GM19467 (cell line): ENCODE measurements at regions not wholly inside any gene's neighbourhood (a gene's known extent, or its start where the extent isn't known, plus 50 kb on each side); places are given as distances from the start of the nearest gene placed in this dataset.

ENCODE experiments used
- ATAC-seq: cut with Tn5 transposase; IDR thresholded peaks from one replicate; pipeline ENCODE4 v1.9.1; 2021; ENCODE audit warnings: mild to moderate bottlenecking, moderate library complexity; ENCODE audit not compliant: unreplicated experiment

DNA sequence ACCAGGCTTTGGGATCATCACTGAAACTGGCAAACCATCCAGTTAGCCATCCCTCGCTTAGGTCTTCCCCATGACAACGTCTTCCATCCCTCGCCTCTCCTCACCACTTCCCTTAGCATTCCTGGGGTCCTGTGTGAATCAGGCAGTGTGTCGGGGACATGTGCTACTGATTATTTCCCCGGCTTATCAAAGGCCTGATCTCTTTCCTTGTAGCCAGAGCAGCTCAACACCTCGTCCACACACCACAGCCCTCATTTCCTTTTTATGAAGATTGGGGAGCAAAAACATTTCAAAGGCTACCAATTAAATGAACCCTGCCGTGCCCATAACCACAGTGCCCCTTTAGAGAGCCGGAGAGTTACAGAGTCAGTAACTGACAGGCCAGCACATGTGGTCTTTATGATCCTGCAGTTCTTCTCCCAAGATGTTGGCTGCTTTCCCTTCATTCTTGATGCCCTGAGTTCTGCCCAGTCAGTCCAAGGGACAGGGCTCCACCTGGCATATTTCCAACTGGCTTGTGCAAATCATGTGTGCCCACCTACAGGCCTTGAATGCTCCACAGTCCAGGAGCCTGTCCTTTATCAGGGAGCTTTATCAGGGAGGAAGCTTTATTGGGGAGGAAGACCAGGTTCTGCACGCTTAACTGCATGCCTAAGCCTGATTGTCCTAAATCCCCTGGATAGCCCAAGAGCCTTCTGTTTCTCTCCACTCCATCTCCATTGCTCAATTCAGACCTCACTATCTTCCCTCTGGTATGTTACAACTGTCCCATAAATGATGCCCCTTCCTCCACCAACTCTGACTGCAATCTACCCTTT, 343.1 kb downstream of the CYRIA start:
- no peak for ATAC-seq

DNA sequence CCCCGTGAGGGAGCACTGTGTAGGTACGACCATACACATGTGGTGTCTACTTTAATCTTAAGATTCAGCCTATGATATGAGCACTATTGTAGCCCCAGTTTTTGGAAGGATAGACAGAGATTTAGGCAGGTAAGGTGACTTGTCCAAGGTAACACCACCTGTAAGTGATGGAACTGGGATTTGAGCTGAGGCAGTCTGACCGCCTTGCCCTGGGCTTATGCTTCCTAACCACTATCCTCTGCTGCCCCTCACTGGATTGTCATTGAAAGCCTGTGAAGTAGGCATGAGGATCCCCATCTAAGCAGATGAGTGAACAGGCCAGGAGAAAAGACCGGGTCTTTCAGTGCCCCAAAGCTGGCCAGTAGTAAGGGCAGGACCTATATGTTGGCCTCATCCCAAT, 343.8 kb downstream of the CYRIA start:
- no peak for ATAC-seq

DNA sequence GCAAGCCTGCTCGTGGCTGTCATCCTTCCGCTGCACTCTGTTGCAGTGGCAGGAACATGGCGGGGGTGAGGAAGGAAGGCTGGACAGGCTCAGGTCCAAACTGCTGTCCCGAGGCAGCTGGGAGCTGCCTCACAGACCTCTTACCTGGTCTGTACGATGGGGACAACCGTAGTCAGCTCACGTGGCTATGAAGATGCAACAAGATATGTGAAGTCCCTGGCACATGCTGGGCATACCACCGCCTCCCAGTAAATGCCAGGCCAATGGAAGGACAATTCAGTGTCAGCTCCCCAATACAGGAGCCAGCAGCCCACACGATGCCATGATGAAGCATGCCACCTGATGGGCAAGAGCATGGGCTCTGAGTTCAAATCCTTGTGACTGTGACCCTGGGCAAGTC, 344.4 kb downstream of the CYRIA start:
- ATAC-seq: no peak

DNA sequence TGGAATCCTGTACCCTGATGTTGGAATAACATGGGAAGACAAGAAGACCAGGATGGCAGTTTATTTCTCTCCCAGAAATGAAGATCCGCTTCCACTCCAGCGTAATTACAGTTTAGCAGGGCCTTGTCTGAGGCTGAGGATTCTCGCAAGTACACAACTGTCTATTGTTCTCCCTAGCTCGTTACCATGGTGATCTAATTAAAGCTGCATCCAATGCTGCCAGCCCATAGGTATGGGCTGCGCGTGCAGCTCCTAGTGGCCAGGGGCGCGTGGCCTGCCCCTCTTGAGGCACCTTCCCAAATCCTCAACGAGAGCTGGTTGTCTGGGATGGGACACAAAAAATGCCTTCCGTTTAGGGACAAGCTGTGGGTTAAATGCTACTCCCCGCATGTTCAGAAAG, 344.9 kb downstream of the CYRIA start:
- no peak for ATAC-seq

DNA sequence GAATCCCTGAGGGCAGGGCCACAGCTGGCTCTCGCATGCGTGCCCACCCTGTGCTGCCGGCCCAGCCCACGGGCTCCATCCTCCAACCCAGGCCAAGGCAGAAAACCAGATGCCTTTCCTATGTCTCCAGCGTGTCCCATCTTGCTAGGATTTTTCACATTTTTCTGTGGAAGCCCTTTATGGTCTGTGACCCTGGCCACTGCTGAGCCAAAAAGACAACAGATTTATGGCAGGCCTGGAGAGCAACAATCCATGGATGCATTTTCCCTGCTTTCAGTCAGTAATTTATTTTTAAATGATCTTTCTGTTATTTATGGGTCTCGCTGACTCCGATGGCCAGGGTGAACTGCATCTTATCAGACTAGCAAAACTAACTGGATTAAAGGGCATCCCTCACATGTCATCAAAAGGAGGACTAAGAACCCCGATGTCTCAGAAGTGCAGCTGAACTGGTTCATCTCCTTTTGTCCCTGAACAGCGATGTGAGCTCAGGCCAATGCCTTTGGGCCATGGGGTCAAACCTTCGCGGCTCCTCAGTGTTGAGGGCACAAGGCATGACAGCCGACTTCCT, 346.0 kb downstream of the CYRIA start:
- no peak for ATAC-seq

DNA sequence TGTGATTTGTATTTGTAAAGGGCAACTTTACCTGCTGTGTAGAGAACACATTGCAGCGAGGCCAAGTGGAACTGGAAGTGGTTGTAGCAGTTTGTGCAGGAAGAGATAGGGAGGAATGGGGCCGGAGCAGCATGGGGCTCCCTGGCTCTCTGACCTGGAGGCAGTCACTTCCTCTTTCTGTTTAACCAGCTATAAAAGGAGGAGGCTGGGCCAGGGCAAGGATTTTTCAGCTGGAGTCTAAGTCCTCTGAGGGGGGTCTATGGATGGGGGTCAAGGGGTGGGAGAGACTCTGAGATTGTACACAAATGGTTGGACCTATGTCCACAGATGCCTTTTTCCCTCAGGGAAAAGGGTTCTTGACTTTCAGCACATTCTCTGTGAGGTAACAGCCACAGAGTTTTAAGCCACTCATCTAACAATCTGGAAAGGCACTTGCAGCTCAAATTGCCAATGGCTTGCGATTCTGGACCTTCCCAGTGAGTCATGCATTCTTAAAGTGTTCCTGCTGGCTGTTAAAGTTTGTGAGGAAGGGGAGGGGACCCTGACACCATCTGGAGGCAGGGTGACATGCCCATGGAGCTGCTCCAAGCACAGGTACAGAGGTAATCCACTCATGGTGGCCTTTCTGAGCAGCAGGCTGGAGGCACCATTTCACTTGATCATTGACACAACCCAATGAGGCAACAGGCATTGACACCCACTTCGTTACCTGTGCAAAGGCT, 347.0 kb downstream of the CYRIA start:
- no peak for ATAC-seq

DNA sequence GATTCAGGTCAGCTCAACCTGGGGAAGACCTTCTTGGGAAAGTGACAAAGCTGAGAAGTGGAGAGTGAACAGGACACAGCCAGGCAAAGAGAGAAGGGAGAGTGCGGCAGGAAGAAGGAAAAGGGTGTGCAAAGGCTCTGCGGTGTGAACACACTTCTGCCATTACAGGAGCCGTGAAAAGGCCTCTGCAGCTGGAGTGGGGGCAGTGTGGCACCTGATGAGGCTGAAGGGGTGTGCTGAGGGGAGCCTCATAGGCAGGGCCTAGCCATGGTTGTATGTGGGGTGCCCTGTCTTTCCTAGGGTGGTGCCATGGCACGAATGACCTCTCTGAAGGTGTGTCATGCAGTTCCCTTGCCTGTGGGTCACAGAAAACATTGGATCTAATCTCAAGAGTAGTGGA, 347.6 kb downstream of the CYRIA start:
- ATAC-seq: no peak

DNA sequence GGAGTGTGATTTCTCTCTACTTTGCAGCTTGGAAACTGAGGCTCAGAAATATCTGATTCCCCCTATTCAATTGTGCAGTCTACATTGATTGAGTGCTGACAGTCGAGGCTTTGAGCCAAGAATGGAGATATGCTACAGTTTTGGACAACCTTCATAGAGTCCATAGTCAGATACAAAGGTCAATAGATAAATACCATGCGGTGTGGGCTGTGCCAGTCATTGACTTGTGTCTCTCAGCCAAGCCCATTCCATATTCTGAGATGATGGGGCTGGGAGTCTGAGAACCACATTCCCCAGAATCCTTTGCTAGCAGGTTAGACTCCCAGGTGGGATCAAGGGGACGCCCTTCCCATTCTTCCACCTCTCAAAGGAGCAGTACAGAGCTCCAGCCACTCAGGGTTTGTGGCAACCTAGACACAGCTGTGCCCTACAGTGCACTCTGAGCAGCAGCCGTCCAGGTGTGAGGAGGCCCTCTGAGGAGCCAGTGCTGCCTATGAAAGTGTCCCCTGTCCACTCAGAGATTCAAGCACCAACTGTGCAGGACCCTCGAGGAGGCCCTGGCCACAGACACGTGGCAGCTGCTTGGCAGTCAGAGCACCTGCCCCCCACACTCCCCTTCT, 348.3 kb downstream of the CYRIA start:
- ATAC-seq: no peak

DNA sequence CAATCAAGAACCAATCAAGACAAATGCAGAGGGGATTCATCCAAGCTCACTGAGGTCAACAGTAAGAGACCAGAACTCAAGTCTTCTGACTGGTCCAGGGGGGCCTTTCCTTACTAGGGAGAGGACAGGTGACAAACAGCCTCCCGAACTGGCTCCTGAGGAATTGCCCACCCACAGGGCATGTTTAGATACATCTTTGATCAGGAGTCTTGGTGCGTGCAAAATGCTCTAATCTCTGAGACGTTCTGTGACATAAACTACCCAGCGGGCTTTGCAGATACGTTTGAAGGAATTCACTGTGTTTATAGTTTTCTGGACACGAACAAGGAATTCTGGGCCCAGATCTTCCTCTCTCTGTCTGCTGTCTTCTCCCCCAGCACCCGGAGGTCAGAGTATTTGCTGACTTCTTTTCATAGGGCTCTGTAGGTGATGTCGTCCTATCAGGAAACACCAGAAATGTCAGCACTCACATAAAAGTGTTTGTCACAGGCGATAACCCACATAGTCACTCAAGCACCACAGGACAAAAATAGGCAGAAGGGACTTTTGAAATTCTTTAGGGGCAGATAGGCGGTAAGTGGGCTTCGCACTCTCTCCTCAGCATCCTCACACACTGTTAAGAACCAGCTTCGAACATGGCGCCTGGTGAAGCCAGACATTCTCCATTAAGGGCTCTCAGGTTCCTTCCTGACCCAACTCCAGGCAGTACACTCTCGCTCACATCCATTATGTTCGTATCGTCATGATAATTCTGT, 349.0 kb downstream of the CYRIA start:
- ATAC-seq: no peak

DNA sequence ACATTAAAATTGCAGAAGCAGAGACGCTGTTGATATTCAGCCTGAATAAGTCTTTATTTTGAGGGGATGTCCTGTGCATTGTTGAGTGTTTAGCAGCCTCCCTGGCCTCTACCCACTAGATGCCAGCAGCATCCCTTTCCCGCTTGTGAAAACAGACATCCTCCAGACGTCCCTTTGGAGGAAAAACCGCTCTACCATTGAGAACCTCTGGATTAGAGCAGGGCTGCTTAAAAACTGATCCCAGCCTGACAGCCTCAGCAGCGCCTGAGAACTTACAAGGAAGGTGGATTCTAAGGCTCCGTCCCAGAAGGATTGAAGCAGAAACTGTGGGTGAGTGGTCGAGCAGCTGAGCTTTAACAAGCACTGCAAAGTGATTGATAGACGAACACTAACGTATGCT, 349.7 kb downstream of the CYRIA start:
- no peak for ATAC-seq

DNA sequence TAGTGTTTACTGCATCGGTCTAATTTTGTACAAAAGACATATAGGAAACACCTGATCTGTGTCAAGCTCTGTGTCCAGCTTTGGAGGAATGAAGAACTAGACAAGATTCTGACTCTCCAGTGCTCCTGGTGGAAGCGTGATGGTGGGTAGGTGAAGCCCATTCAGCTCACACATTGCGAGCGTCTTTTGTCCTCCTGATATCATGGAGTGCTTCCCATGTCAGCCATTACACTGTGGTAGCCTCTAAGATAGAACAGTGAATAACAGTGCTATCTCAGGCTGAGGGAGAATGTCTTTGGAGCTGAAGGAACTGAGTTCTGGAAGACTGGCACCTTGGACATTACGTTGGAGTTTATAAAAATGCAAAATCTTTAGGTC, 350.2 kb downstream of the CYRIA start:
- no peak for ATAC-seq

DNA sequence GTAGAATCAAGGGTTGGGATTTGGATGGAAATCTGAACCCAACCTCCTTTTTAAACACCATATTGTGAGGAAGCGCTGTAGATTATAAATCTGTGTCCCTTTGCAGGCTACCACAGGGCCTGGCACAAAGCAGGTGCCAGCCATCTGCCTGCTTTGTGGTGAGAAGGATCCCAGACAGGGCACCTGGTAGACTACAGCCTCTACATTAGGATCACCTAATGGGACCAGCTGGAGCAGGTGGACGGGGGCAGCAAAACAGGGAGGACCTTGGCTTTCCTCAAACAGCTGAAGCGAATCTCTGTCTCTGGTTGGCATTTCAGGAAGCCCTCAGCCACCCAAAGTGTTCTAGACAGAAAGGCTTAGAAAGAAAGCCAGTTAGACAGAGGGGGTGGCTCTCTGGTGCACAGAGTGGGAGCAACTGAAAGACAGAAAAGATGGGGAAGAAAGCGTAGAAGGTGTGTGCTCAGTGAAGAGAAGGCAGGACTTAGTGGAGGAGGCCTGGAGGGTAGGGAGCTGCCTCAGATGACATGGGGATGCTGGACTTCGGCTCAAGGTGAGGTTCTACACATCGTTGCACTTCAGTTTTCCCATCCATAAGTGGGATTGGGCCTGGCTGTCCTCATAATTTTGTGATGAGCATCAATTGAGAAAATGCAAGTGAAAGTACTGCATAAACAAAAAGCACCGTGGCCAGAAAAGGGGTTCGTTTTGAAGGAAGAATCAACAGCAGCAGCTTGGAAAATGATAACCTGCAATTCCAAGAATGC, 350.8 kb downstream of the CYRIA start:
- no peak for ATAC-seq

DNA sequence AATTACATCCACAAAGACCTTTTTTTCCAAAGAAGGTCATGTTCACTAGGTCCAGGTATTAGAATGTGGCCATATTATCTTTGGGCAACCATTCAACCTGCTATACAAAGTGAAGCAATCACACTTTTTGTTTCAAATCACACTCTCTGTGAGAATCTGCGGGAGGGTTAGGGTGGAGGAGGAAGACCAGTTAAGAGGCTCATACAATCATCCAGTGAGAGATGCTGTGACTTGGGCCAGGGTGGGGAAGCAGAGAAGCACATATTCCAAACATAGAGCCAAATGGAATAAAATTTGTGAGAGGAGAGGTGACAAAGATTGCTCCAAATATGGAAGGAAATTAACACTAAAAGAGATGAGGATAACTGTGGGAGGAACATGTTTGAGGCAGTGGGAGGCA, 351.6 kb downstream of the CYRIA start:
- no peak for ATAC-seq

DNA sequence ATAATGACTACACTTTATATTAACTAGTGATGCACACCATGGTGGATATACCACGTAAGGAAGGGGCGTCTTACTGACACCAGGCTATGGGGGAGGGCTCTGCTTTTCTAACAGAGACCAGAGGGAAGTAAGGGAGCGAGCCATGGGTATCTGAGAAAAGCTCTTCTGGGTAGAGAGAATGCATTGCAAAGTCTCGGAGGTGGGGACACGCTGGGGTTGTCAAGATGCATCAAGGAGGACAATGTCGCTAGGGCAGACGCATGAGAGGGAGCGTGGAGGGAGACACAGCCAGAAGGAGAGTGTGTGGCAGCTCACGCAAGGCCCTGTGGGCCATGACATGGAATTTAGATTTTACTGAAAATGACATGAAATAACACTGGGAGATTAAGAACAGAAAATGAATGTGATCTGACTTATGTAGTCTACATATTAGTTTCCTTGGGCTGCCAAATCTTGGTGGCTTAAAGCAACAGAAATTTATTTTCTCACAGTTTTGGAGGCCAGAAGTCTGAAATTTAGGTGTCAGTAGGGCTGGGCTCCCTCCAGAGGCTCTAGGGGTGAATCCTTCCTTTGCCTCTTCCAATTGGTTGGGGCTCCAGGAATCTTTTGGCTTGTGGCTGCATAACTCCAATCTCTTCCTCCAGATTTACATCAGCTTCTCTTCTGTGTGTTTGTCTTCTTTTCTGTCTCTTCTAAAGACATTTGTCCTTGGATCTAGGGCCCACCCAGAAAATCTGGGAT, 352.2 kb downstream of the CYRIA start:
- ATAC-seq: no peak

DNA sequence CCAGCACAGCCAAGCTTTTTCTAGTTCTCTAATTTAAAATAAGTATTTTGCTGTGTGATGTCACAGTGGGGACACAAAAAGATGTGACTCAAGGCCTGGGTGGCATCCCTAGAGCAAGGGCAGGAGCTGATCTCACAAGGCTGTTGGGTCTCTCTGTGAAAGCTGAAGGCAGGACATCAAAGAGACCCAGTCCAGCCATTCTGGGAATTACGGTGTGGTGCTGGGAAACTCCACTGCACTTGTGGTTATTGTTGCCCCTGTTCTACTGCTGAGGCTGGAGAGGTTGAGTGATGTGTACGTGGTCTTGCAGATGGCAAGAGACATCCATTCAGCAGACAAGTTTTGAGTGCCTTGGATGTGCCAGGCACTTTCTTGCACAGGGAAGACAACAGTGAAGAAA, 352.9 kb downstream of the CYRIA start:
- no peak for ATAC-seq

DNA sequence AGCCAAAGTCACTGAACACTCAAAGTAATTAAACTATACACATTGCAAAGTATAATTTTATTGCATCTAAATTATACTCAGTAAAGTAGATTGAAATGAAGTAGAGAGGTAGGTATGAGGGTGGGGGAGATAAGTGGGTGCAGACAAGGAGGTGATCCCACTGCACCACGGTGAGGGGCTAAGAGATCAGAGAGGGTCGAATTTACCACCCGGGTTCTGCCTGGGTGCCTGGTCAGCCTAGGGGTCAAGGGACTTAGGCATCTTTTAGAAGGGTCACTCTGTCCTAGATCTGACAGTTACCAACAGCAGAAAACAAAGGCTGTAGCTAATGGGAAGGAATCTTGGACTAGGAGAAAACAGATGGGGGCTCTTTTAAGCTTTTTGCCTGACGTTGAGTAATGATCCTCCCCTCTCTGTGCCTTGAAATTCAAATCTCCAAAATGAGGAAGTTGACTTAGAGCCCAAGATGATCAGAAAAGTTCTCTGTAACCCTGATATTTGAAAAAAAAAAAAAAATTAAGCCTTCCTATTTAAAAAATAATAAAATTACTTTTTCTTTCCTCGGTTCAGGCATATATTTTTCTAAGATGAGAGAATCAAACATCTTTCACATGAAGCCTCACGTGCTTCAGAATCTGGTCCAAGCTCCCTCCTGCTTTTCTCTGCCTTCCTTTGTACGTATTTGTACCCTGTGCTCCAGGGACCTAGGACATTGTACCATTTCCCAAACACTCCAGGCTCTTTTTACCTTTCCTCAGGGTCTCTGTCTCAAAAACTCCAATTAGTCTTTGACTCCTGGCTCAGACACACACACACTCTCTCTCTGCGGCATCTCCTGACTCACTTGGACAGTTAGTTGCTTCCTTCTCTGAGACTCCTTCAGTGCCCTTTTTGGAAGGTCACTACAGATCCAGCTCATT, 353.9 kb downstream of the CYRIA start:
- ATAC-seq: no peak

DNA sequence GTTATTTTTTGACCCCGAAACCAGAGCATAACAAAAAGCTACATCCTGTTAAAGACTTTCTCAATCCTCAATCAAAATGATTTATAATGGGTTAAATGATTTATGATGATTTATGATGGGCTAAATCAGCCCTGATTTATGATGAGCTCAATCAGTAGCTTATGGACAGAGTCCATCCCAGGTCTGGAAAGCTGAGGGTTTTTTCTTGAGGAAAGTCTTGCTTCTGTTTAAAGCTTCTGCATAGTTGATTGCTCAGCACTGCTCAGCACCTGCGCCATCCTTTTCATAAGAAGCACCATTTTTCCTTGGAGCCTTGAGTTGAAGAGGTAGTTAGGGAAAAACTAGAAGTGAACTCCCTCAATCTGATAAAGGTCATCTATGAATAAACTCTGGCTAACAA, 356.8 kb downstream of the CYRIA start:
- no peak for ATAC-seq

DNA sequence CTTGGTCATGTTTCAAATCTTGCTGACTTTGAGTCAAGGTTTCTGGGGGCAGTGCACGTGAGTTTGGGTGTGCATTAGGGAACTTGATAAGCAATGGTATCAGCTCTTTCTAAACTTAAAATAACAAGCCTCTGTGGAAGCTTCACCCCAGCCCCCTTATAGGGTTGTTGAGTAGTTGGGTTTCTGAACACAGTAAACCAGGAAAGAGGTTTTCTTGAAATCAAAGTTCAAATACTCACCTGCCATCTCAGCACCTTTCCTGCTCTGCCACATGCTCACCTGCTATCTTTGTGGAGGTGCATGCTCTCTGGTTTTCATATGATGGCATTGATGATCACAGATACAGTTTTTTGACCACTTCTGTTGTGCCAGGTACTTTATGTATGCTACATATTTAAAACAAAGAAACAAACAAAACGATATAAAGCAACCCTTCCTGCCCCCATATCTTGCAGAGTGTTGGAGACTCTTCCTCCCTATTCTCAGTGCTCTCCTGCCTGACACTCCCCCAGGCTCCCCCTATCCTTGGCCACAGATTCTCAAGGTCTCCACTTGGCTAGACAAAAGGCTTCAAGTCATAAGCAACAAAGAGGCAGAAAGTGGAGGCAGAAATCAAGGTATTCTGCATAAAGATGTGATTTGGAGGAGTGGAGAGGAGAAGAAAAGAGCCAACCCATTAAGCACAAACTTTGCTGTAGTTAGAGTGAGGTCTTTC, 360.6 kb downstream of the CYRIA start:
- no peak for ATAC-seq
